Activated T-helper 1 cell treated with Interleukin-2 at 50 U/mL for 16 hours (primary cell): ENCODE measurements at regions not wholly inside any gene's neighbourhood (a gene's known extent, or its start where the extent isn't known, plus 50 kb on each side); places are given as distances from the start of the nearest gene placed in this dataset.
A peak's percentile ranks its signal among the peaks of the same experiment; 100 is the strongest.
"Not testable (repeated sequence)": the region's sequence is repeated elsewhere in the genome, so short reads cannot be mapped to it uniquely, and the experiment has no call there.

Experiments
- DNase-seq: peaks from one replicate; pipeline ENCODE4 v3.0.0-alpha.2; 2020; ENCODE audit warnings: low read depth

DNA sequence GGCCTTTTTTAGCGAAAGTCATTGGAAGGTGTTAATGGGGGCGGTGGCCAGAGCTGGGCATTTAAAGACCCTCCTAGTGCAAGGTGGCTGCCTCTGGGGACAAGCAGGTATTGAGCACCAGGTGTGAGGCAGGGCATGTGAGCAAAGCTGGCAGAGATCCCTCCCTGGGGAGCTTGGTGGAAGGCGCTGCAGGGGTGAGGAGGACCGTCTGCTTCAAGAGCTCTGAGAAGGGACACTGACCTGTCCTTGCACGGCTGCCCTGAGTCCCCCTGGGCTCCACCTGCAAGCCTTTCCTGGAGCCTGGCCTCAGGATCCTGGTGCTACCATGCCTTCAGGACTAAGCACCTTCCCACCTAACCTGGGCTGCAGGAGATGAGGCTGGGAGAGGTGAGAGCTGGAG, 127.0 kb upstream of the CIBAR2 start:
- no peak for DNase-seq

- no peak for DNase-seq
These were observed 127.6 kb upstream of the CIBAR2 start for GRCh38 chr16:85239871-85240270.

GRCh38 chr16:85240982-85241924, 129.0 kb upstream of the CIBAR2 start:
- no peak for DNase-seq

- no peak for DNase-seq
These were observed 129.9 kb upstream of the CIBAR2 start for GRCh38 chr16:85242140-85242539.

GRCh38 chr16:85243308-85243707, 131.0 kb upstream of the CIBAR2 start:
- DNase-seq = no peak

DNA sequence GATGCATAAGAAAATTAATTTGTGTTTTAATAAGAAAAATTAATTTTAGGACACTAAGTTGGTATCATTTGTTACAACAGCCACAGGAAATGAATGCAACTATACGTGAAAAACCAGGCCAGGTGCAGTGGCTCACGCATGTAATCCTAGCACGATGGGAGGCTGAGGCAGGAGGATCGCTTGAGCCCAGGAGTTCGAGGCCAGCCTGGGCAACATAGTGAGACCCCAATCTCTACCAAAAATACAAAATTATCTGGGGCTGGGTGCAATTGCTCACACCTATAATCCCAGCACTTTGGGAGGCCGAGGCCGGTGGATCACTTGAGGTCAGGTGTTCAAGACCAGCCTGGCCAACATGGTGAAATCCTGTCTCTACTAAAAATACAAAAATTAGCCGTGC, 132.2 kb upstream of the CIBAR2 start:
- DNase-seq = not testable (repeated sequence)

DNA sequence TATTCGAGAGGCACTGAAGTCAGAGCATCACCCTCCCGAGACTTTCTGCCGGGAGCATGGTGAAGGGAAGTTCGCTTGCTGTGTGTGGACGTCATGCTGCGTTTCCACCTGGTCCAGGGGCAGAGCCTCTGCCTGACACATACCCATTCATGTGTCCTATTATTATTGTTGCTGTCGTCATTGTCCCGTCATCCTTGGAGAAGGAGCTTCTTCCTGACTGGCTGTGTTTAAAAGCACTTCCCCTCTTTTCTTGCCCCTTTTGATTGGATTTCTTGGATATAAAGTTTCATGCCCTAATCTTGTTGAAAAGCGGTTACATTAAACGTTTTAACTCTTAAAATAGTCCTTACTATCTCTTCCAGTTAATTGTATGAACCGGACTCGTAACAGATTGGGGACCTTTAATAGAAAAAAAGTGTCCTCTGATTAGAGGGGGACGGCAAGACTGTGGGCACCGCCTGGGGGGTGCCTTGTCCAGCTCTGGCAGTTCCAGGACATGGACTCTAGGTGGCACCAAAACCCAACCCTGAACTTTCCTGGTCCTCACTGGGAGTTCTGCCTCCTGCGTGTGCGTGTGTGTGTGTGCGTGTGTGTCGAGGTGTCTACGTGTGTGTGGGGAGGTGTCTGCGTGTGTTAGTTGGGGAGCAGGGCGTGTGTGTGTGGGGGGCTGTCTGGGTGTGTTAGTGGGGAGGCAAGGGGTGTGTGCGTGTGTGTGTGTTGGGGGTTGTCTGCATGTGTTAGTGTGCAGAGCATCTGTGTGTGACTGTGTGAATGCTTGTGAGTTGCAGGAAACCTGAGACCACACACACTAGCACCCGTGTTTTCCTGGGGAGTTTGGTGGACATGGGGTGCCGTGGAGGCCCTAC, 133.3 kb upstream of the CIBAR2 start:
- DNase-seq = peak; percentile 13

- DNase-seq = no peak
These were observed 134.2 kb upstream of the CIBAR2 start for GRCh38 chr16:85246473-85246872.

GRCh38 chr16:85246973-85247372, 134.7 kb upstream of the CIBAR2 start:
- no peak for DNase-seq

DNA sequence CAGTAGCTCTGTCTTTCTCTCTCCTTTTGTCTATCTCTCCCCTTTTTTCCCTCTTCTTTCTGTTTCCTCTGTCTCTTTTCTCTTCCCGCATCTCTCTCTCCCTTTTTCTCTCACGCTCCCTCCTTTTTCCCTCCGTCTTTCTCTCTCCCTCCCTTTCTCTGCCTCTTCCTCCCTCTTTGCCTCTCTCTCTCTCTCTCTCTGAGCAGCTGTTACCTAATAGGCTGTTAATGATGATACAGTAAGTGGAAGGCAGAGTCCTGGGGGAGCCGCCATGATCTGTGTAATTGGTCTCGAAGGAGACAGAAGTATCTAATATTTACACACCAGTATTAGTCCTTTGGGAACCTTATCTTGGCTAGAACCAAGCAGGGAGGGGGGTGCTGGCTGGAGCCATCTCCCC, 136.1 kb upstream of the CIBAR2 start:
- no peak for DNase-seq

- no peak for DNase-seq
These were observed 136.6 kb upstream of the CIBAR2 start for GRCh38 chr16:85248857-85249256.

DNA sequence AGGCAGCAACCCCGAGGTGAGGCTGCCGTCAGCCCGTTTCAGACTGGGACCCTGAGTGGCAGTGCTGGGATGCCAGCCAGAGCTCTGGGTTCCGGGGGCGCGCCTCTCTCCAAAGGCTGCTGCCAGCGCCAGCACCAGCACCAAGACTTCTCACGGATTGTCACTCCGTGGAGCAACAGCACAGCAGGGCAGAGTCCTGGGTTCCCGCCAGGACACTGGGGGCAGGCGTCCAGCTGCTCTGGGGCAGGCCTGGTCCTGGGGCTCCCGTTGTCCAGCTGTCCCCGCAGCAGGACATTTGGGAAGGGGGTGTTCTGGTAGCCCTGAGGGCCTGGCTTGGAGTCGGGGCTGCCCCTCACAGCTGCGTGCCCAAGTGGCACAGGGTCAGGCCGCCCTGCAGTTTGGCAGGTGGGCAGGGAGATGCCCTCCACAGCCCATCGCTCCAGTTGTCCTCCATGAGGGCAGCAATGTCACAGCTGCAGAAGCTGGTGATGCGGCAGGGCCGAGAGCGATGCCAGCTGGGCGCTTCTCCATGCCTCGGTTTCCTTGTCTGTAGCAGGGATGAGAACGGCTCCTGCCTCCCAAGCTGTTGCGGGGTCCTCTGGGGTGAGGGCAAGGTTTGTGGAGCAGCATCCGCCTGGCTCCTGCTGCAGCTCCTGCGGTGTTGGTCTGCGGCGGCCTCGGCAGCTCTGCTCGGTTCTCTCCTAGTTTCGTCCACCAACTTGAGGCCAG, 137.3 kb upstream of the CIBAR2 start:
- no peak for DNase-seq

DNA sequence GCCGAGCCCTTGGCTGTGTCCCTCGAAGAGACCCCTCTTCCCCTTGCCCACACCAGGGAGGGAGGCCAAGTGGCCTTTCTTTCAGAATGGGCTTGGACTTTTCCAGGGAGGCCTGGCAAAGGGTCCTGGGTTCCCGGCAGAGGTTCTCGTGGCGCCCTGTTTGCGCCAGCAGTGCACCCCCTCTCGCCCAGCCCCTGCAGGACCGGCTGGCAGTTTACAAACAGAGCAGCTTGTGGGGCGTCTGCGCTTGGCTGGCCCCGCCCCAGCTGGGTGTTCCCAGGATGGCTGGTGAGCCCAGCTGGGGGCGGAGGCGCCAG, 137.8 kb upstream of the CIBAR2 start:
- no peak for DNase-seq

DNA sequence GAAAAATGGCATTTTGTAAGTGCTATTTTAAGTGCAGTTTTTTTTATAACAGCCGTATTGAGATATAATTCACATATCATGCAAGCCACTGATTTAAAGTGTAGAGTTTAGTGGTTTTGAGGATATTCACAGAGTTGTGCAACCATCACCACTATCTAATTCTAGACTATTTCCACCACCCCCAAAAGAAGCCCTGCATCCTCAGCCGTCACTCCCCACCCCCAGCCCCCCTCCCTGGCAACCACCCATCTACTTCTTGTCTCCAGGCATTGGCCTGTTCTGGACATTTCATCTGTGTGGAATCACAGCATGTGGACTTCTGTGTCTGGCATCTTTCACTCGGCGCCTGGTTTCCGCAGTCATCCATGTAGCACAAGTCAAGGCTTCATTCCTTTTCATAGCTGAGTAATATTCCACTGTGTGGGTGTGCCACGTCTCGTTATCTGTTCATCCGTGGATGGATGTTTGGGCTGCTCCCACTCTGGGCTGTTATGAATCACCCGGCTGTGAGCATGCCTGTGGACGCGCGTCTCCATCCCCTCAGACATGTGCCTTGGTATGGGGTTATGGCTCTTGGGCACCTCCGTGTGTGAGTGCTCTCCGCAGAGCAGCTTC, 138.4 kb upstream of the CIBAR2 start:
- no peak for DNase-seq

- DNase-seq = no peak
These were observed 139.0 kb upstream of the CIBAR2 start for GRCh38 chr16:85251225-85251760.

- DNase-seq = no peak
These were observed 139.7 kb upstream of the CIBAR2 start for GRCh38 chr16:85252014-85252413.

- DNase-seq = no peak
These were observed 140.2 kb upstream of the CIBAR2 start for GRCh38 chr16:85252461-85252860.

DNA sequence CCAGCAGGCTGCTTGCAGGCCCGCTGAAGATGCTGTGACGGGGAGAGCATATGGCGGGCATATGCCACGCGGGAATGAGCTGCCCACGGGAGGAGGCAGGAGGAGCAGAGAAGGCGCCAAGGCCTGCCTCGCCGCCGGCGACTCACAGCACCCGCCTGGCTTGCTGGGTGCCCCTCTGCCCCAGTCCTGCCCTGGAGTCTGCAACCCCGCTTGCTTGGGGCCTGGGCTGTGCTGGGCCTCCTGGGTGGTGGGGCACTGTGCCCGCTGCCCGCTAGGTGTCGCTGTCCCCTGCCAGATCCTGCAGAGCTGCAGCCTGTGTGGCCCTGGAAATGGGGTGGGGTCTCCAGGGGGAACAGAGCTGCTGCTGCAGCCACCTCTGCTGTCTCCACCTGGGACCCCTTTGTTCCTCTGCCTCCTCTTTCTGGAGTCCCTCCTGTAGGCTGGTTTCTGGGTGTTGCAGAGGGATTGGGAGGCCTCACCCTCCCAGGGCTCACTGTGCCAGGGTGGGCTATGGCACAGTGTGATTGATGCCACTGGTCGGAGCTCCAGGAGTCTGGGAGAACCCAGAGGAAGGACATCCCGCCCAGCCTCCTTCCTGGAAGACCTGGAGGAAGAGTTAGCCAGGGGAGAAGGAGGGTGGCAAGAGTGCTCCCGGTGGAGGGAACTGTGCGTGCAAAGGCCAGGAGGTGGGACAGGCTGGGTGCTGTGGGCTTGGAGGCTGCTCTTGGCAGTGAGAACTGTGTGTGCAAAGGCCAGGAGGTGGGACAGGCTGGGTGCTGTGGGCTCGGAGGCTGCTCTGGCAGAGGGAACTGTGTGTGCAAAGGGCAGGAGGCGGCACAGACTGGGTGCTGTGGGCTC, 141.0 kb upstream of the CIBAR2 start:
- DNase-seq = peak; percentile 39

DNA sequence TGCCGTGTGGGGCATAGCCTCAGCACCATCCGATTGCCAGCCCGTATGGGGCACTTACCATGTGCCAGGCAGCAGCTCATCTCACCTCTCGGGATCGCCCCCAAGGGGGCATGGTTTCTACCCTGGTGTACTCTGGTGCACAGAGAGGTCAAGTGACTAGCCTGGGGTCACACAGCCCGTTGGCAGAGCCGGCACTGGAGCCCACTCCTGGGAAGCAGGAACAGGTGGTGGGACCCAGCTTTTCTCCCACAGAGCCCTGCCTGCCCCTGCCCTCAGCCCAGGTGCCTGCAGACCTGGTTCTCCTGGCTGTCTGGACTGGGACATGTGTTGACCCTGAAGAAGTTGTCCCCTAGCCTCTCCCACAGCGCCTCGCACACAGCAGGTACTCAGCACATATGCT, 141.8 kb upstream of the CIBAR2 start:
- DNase-seq = no peak

GRCh38 chr16:85254921-85255320, 142.6 kb upstream of the CIBAR2 start:
- no peak for DNase-seq

- DNase-seq = no peak
These were observed 143.5 kb upstream of the CIBAR2 start for GRCh38 chr16:85255777-85256176.
